ENCODE measurements at regions not wholly inside any gene's neighbourhood (a gene's known extent, or its start where the extent isn't known, plus 50 kb on each side); places are given as distances from the start of the nearest gene placed in this dataset.

- no peak overlapping the region for H3K4me3 Mint-ChIP-seq
These were observed 1018.4 kb upstream of the ACVR2A start for GRCh38 chr2:146826388-146826787.

GRCh38 chr2:146821836-146822316 is 1023.0 kb upstream of the ACVR2A start:
- Mint-ChIP-seq H3K9me3 (no peaks in the 10 kb centered on the region), H3K27me3 (no peaks in the 10 kb centered on the region), H3K4me3 (no peak overlapping the region), H3K27ac (no peak overlapping the region), H3K4me1 (no peaks in the 10 kb centered on the region), H3K36me3 (ENCODE audit: low read depth) (no peaks in the 10 kb centered on the region)
- intact Hi-C loops (cut with micrococcal nuclease), result no loop called here
- DNase-seq, result no peak

More at GRCh38 chr2:146826388-146826787, 1018.4 kb upstream of the ACVR2A start:
- Mint-ChIP-seq H3K36me3 (ENCODE audit: low read depth) (no peaks in the 10 kb centered on the region), H3K4me1 (no peaks in the 10 kb centered on the region), H3K9me3 (no peaks in the 10 kb centered on the region), H3K27me3 (no peaks in the 10 kb centered on the region), H3K27ac (no peak overlapping the region)
- intact Hi-C loops (cut with micrococcal nuclease), result no loop called here
- no peak for DNase-seq

GRCh38 chr2:146820672-146821071 is 1024.2 kb upstream of the ACVR2A start:
- Mint-ChIP-seq H3K27ac (no peak overlapping the region), H3K4me1 (no peaks in the 10 kb centered on the region), H3K9me3 (no peaks in the 10 kb centered on the region), H3K27me3 (no peaks in the 10 kb centered on the region), H3K4me3 (no peak overlapping the region), H3K36me3 (ENCODE audit: low read depth) (no peaks in the 10 kb centered on the region)
- intact Hi-C loops (cut with micrococcal nuclease), result no loop called here
- no peak for DNase-seq

- no peak overlapping the region for H3K27ac Mint-ChIP-seq
- intact Hi-C loops (cut with micrococcal nuclease), result no loop called here
- H3K36me3 Mint-ChIP-seq (ENCODE audit: low read depth), result no peaks in the 10 kb centered on the region
- H3K4me1 Mint-ChIP-seq, result no peaks in the 10 kb centered on the region
- no peaks in the 10 kb centered on the region for H3K9me3 Mint-ChIP-seq
- H3K27me3 Mint-ChIP-seq, result no peaks in the 10 kb centered on the region
- DNase-seq, result no peak
- H3K4me3 Mint-ChIP-seq, result no peak overlapping the region
These were observed 1026.7 kb upstream of the ACVR2A start for GRCh38 chr2:146818122-146818521.

- H3K27ac Mint-ChIP-seq, result no peak overlapping the region
- H3K4me1 Mint-ChIP-seq, result no peaks in the 10 kb centered on the region
- intact Hi-C loops (cut with micrococcal nuclease), result no loop called here
- H3K27me3 Mint-ChIP-seq, result no peaks in the 10 kb centered on the region
- no peaks in the 10 kb centered on the region for H3K9me3 Mint-ChIP-seq
- no peak for DNase-seq
- H3K36me3 Mint-ChIP-seq (ENCODE audit: low read depth), result no peaks in the 10 kb centered on the region
- H3K4me3 Mint-ChIP-seq, result no peak overlapping the region
These were observed 1027.2 kb upstream of the ACVR2A start for GRCh38 chr2:146817613-146818012.

GRCh38 chr2:146814971-146815370 is 1029.9 kb upstream of the ACVR2A start:
- intact Hi-C loops (cut with micrococcal nuclease), result no loop called here
- Mint-ChIP-seq H3K4me3 (no peak overlapping the region), H3K27me3 (no peaks in the 10 kb centered on the region)

GRCh38 chr2:146807568-146808168 is 1037.2 kb upstream of the ACVR2A start:
- no peak for DNase-seq

More at GRCh38 chr2:146814971-146815370, 1029.9 kb upstream of the ACVR2A start:
- Mint-ChIP-seq H3K27ac (no peak overlapping the region), H3K4me1 (no peaks in the 10 kb centered on the region), H3K36me3 (ENCODE audit: low read depth) (no peaks in the 10 kb centered on the region), H3K9me3 (no peaks in the 10 kb centered on the region)
- no peak for DNase-seq

GRCh38 chr2:146806364-146807005 is 1038.3 kb upstream of the ACVR2A start:
- Mint-ChIP-seq H3K4me3 (no peak overlapping the region), H3K9me3 (peaks cover 13% of the 10 kb centered on the region), H3K27ac (no peak overlapping the region), H3K36me3 (ENCODE audit: low read depth) (no peaks in the 10 kb centered on the region), H3K4me1 (peaks cover 4% of the 10 kb centered on the region), H3K27me3 (no peaks in the 10 kb centered on the region)
- DNase-seq, result no peak
- intact Hi-C loops (cut with micrococcal nuclease), result no loop called here

More at GRCh38 chr2:146807568-146808168, 1037.2 kb upstream of the ACVR2A start:
- H3K4me1 Mint-ChIP-seq, result peaks cover 4% of the 10 kb centered on the region
- H3K4me3 Mint-ChIP-seq, result no peak overlapping the region
- H3K36me3 Mint-ChIP-seq (ENCODE audit: low read depth), result no peaks in the 10 kb centered on the region
- intact Hi-C loops (cut with micrococcal nuclease), result no loop called here
- H3K27ac Mint-ChIP-seq, result no peak overlapping the region
- H3K27me3 Mint-ChIP-seq, result no peaks in the 10 kb centered on the region
- peaks cover 13% of the 10 kb centered on the region for H3K9me3 Mint-ChIP-seq

GRCh38 chr2:146804288-146804687 is 1040.5 kb upstream of the ACVR2A start:
- Mint-ChIP-seq H3K4me3 (no peak overlapping the region), H3K27ac (no peak overlapping the region), H3K4me1 (peaks cover 4% of the 10 kb centered on the region), H3K27me3 (no peaks in the 10 kb centered on the region), H3K36me3 (ENCODE audit: low read depth) (no peaks in the 10 kb centered on the region), H3K9me3 (peaks cover 12% of the 10 kb centered on the region)
- DNase-seq, result no peak
- intact Hi-C loops (cut with micrococcal nuclease), result no loop called here

- no peak for DNase-seq
- Mint-ChIP-seq H3K4me3 (no peak overlapping the region), H3K27me3 (no peaks in the 10 kb centered on the region), H3K9me3 (peaks cover 4% of the 10 kb centered on the region), H3K36me3 (ENCODE audit: low read depth) (no peaks in the 10 kb centered on the region), H3K4me1 (peaks cover 4% of the 10 kb centered on the region), H3K27ac (no peak overlapping the region)
- intact Hi-C loops (cut with micrococcal nuclease), result no loop called here
These were observed 1042.9 kb upstream of the ACVR2A start for GRCh38 chr2:146801886-146802285.

- Mint-ChIP-seq H3K4me3 (no peak overlapping the region), H3K36me3 (ENCODE audit: low read depth) (no peaks in the 10 kb centered on the region), H3K9me3 (peaks cover 6% of the 10 kb centered on the region), H3K27me3 (no peaks in the 10 kb centered on the region), H3K27ac (no peak overlapping the region), H3K4me1 (no peaks in the 10 kb centered on the region)
- intact Hi-C loops (cut with micrococcal nuclease), result no loop called here
- DNase-seq, result no peak
These were observed 1058.4 kb upstream of the ACVR2A start for GRCh38 chr2:146786396-146786795.

- no peaks in the 10 kb centered on the region for H3K36me3 Mint-ChIP-seq (ENCODE audit: low read depth)
- H3K9me3 Mint-ChIP-seq, result peaks cover 6% of the 10 kb centered on the region
- no peak overlapping the region for H3K27ac Mint-ChIP-seq
- DNase-seq, result no peak
- no peaks in the 10 kb centered on the region for H3K4me1 Mint-ChIP-seq
- no peak overlapping the region for H3K4me3 Mint-ChIP-seq
- H3K27me3 Mint-ChIP-seq, result no peaks in the 10 kb centered on the region
- intact Hi-C loops (cut with micrococcal nuclease), result no loop called here
These were observed 1059.7 kb upstream of the ACVR2A start for GRCh38 chr2:146785101-146785500.

- DNase-seq, result no peak
- Mint-ChIP-seq H3K36me3 (ENCODE audit: low read depth) (no peaks in the 10 kb centered on the region), H3K27ac (no peak overlapping the region), H3K4me3 (no peak overlapping the region), H3K4me1 (no peaks in the 10 kb centered on the region), H3K27me3 (no peaks in the 10 kb centered on the region), H3K9me3 (peaks cover 2% of the 10 kb centered on the region)
- intact Hi-C loops (cut with micrococcal nuclease), result no loop called here
These were observed 1060.2 kb upstream of the ACVR2A start for GRCh38 chr2:146784602-146785001.

GRCh38 chr2:146777181-146777580 is 1067.6 kb upstream of the ACVR2A start:
- intact Hi-C loops (cut with micrococcal nuclease), result no loop called here
- Mint-ChIP-seq H3K9me3 (no peaks in the 10 kb centered on the region), H3K27ac (no peak overlapping the region), H3K27me3 (no peaks in the 10 kb centered on the region), H3K4me1 (no peaks in the 10 kb centered on the region), H3K4me3 (no peak overlapping the region), H3K36me3 (ENCODE audit: low read depth) (no peaks in the 10 kb centered on the region)
- DNase-seq, result no peak

GRCh38 chr2:146776596-146776995 is 1068.2 kb upstream of the ACVR2A start:
- intact Hi-C loops (cut with micrococcal nuclease), result no loop called here
- no peak for DNase-seq
- Mint-ChIP-seq H3K4me3 (no peak overlapping the region), H3K27me3 (no peaks in the 10 kb centered on the region), H3K4me1 (no peaks in the 10 kb centered on the region), H3K27ac (no peak overlapping the region), H3K36me3 (ENCODE audit: low read depth) (no peaks in the 10 kb centered on the region), H3K9me3 (no peaks in the 10 kb centered on the region)
